Dermis blood vessel endothelial cell (primary cell): ENCODE measurements at regions not wholly inside any gene's neighbourhood (a gene's known extent, or its start where the extent isn't known, plus 50 kb on each side); places are given as distances from the start of the nearest gene placed in this dataset.

Source experiments
- DNase-seq: peaks from one replicate; pipeline ENCODE4 v3.0.0; 2010

DNA sequence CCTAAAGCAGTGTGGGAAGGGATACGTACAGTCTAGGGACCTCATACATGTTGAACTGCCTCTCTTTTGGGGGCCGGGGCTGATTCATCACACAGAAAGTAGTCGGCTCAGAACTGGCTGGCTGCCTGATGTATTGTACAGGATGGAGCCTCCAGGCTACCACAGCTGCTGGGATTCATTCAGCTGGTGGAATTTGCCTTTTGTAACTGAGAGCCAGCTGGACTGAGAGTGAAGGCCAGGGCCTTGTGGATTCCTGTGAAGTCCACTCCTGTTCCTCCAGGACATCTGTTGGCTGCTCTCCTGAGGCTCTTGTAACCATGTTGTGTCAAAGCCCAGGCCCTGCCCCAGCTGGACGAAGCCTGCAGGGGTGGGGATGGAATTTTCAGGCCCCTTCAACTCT lies 116.3 kb upstream of the PRICKLE1 start:
- peak; percentile 73 for DNase-seq

- peak; percentile 4 for DNase-seq
These were observed 115.4 kb upstream of the PRICKLE1 start for GRCh38 chr12:42704810-42705401.

DNA sequence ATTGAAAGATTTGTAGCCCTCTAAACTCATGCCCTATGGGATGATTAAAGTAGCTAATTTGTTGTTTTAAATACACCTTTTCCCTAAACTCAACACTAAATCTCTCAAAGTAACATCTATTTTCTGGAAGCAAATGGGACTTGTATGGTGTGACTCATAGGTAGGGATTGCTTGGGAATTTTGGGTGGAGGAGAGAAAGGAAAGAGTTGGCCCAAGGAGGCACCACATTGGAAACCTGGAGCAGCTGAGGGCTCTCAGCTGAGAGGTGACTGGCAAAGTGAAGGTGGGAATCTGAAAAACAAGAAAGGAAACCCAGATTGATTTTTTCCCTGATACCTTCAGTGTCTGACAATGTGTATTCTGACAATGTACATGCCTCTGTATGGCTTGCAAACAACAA lies 114.8 kb upstream of the PRICKLE1 start:
- DNase-seq, result no peak

GRCh38 chr12:42701084-42701483 lies 111.5 kb upstream of the PRICKLE1 start:
- DNase-seq, result no peak

GRCh38 chr12:42698213-42698612 lies 108.7 kb upstream of the PRICKLE1 start:
- no peak for DNase-seq

GRCh38 chr12:42696406-42697149 lies 107.0 kb upstream of the PRICKLE1 start:
- peak; percentile 7 for DNase-seq

DNA sequence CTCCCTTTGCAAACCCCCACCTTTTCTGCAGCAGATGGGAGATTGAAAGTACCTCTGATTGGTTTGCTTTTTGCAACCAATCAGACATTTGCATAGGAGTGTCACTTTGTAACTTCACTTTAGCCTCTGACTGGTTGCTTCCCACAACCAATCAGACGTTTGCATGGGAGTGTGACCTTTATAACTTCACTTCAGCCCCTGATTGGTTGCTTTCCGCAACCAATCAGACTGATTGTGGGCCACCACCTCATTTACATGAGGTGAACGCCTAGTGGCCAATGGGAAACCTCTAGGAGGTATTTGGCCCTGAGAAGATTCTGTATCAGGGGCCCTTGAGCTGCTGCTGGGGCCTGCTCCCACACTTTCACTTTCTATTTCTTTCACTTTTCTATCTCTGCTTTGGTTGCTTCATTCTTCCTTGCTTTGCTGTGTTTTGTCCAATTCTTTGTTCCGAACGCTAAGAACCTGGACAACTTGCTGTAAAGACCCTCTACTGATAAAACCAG lies 106.0 kb upstream of the PRICKLE1 start:
- DNase-seq, result no peak

DNA sequence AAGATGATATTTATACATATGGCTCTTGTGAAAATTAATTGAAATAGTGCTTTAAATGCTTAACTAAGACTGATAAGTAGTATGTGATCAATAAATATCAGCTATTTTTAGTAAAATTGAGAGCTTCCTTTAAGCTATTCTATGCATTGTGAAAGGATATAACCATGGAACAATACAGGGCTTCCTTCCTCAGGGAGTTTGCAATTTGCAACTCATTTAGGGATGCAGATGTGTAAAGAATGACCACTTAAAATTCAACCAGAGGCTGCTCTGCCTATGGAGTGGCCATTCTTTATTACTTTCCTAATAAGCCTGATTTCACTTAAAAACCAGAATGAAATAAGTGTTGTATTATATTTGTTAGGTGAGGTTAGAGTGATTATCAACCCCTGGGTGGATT lies 103.2 kb upstream of the PRICKLE1 start:
- no peak for DNase-seq

DNA sequence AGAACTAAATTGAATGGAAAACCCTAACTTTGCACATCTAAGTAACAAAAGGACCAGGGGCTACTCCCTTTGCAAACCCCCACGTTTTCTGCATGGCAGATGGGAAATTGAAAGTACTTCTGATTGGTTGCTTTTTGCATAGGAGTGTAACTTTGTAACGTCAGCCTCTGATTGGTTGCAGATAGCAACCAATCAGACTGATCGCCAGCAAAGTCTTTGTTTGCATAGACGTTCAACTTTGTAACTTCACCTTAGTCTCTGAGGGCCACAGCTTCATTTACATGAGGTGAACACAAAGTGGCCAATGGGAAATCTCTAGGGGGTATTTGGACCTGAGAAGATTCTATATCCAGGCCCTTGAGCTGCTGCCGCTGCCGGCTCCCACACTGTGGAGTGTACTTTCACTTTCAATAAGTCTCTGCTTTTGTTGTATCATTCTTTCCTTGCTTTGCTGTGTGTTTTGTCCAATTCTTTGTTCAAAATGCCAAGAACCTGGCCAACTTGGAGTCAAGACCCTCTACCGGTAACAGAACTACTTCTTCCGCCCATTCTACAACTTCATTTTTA lies 102.5 kb upstream of the PRICKLE1 start:
- DNase-seq, result no peak

GRCh38 chr12:42690264-42690663 lies 100.7 kb upstream of the PRICKLE1 start:
- no peak for DNase-seq

GRCh38 chr12:42689699-42690098 lies 100.2 kb upstream of the PRICKLE1 start:
- no peak for DNase-seq

DNA sequence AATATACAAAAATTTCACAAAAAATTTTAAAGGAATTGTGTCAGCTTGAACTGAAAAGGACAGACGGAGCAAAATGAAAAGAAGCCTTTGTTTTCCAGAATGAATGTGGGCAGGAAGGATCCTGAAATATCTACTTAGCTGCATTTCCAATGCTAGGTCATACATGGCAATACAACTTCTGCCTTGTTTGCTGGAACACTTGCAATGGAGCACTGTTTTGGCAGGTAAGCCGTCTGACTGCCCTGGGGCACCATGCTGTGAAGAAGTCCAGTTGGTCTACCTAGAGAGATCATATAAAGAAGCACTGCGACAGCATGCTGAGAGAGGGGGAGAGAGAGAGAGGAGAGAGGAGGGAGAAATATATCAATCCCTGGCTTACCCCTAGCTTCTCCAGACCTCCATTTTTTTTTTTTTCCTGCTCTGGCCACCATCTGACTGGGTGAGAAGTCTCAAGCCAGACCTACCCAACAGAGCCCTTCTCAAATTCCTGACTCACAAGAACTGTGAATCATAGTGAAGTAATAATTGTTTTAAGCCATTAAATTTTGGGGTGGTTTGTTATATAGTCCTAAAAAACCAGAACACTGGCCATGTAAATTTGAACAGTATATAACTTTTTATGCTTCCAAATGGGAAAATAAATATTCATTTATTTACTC lies 97.1 kb upstream of the PRICKLE1 start:
- no peak for DNase-seq

GRCh38 chr12:42684802-42685071 lies 95.2 kb upstream of the PRICKLE1 start:
- no peak for DNase-seq

GRCh38 chr12:42683933-42684801 lies 94.6 kb upstream of the PRICKLE1 start:
- DNase-seq, result no peak

DNA sequence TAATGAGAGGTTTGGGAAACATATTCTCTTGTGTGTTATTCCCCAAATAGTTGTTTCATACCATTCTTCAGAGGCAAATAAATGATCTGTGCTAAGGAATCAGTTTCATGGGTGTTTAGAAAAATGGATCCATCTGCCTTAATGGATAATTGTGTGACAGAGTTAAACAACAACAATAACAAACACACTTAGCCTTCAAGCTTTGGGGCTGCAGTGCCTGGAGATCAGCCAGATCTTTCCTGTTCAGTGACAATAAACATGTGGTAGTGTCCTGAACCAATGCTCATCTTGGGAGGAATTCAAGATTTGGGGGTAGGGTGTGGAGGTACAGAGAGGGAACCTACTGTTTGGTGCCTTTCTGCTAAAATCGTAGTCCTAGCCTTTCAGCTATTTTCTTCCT lies 93.7 kb upstream of the PRICKLE1 start:
- no peak for DNase-seq

DNA sequence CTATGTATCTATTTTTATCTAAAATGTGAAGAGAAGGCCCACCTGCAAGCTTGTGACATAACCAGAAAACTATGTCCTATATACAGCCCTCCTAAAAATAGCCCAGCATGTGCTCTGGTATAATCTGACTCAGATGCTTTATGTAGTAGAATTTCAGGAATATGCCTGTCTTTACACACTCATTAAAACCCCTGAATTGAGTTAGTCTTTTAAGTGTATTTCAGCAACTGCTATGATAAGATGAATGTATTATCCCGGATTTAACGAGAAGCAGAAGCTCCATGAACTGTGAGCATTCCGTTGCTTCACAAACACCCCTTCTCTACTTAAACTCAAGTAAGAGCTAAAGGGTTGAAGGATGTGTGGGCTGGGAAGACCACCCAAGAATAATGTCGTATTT lies 89.9 kb upstream of the PRICKLE1 start:
- DNase-seq, result no peak

- DNase-seq, result no peak
These were observed 87.9 kb upstream of the PRICKLE1 start for GRCh38 chr12:42677461-42677860.

- no peak for DNase-seq
These were observed 84.0 kb upstream of the PRICKLE1 start for GRCh38 chr12:42673535-42673934.

DNA sequence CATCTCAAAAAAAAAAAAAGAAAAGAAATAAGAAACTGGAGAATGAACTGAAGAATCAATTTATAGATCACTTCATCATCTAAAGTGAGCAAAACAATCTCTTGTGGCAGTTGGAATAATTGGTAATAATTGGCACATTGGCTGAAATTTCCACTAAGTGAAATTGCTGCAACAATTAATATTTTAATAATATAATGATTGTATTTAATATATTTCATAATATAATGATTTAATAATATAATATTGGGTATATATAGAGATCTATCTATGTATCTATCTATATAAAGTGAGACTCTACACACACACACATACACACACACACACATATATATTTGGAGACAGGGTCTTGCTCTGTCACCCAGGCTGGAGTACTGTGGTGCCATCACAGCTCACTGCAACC lies 81.2 kb upstream of the PRICKLE1 start:
- DNase-seq, result no peak

GRCh38 chr12:42669553-42669952 lies 80.0 kb upstream of the PRICKLE1 start:
- peak; percentile 36 for DNase-seq

DNA sequence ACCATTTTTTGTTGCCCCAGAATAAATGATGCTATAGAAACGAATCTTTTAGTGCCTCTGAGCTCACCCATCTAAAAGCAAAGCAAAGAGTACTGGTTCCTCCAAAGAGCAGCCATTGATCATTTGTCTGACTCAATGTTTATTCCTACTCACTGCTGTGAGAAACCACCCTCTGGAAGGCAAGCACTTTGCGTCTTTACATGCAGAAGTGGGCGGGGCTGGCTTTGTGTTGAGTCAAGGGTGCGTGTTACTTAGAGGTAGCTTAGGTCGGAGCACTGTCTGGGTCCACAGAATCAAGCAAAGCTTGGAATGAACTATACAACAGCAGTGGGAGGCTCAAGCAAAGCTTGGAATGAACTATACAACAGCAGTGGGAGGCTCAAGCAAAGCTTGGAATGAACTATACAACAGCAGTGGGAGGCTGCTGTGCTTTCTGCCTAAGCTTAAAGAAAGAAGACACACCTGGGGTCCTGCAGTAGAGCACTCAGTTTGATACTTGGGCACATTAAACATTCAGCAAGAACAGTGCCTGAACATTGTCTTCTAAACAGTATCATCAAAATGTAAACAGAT lies 77.2 kb upstream of the PRICKLE1 start:
- no peak for DNase-seq

DNA sequence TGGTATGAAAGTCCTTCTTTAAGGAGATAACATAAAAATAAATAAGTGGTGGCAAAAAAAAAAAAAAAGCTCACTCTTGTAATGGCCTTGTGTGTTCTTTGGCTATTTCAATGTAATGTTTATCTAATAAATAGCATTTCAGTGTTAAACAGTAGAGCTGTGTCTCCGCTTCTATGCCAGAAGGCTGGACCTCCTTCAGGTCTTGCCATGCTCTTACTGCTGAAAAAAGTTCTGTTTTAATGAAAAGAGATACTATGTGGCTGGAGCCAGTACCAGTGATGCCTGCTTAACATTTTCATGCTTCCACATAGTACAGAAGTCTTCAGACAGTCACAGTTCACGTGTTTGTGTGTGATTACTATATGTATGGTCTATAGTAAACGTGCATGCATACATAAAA lies 74.1 kb upstream of the PRICKLE1 start:
- no peak for DNase-seq
